ENCODE measurements at regions not wholly inside any gene's neighbourhood (a gene's known extent, or its start where the extent isn't known, plus 50 kb on each side); places are given as distances from the start of the nearest gene placed in this dataset.

DNA sequence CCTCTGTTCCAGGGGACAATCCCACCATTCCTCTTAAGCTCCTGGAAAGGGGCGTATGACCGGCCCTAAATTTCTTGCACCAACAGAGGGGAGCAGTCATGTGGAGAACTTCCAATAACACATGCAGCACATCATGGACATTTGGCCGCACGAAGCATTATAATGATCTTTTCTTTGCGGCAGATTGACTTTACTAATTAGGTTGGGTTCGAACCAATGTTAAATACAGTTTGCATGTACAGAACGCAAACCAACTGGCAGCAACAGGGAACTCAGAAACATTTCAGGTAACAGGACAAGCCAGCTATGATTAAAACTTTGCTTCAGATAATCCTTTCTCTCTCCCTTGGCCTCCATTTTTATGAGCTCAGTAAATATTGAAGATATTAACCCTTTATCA, 100.8 kb upstream of the ADPGK start:
- 95% methylated on average over 7 of the region's 7 CpGs for WGBS (ENCODE audit: insufficient coverage)
- Mint-ChIP-seq H3K4me3 (no peak overlapping the region), H3K27me3 (ENCODE audit: low read depth in 2 of 2) (peaks cover 9 to 52% of the 10 kb centered on the region in 2 donors), H3K27ac (no peak overlapping the region), H3K4me1 (no peaks in the 10 kb centered on the region), H3K9me3 (peaks cover 5 to 11% of the 10 kb centered on the region in 2 donors), H3K36me3 (peaks cover 30% of the 10 kb centered on the region)
- ATAC-seq (no peak), DNase-seq (no peak)
- TF ChIP-seq, protein P1, sequence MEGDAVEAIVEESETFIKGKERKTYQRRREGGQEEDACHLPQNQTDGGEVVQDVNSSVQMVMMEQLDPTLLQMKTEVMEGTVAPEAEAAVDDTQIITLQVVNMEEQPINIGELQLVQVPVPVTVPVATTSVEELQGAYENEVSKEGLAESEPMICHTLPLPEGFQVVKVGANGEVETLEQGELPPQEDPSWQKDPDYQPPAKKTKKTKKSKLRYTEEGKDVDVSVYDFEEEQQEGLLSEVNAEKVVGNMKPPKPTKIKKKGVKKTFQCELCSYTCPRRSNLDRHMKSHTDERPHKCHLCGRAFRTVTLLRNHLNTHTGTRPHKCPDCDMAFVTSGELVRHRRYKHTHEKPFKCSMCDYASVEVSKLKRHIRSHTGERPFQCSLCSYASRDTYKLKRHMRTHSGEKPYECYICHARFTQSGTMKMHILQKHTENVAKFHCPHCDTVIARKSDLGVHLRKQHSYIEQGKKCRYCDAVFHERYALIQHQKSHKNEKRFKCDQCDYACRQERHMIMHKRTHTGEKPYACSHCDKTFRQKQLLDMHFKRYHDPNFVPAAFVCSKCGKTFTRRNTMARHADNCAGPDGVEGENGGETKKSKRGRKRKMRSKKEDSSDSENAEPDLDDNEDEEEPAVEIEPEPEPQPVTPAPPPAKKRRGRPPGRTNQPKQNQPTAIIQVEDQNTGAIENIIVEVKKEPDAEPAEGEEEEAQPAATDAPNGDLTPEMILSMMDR (IDR thresholded peaks at IDR 0.05), result no peak
- Histone ChIP-seq H3K27ac (ENCODE audit: low read length) (no peak overlapping the region), H3K4me1 (ENCODE audit: control insufficient read depth, insufficient read depth, low read length) (no peaks in the 10 kb centered on the region), H3K27me3 (ENCODE audit: control insufficient read depth, insufficient read depth, low read length) (peaks cover 2% of the 10 kb centered on the region), H3K9me3 (ENCODE audit: control insufficient read depth, insufficient read depth, low read length) (peaks cover 5% of the 10 kb centered on the region), H3K4me3 (ENCODE audit: low read length) (no peak overlapping the region), H3K36me3 (ENCODE audit: control insufficient read depth, insufficient read depth, low read length) (no peaks in the 10 kb centered on the region)
- intact Hi-C loops (cut with micrococcal nuclease), result no loop called here

DNA sequence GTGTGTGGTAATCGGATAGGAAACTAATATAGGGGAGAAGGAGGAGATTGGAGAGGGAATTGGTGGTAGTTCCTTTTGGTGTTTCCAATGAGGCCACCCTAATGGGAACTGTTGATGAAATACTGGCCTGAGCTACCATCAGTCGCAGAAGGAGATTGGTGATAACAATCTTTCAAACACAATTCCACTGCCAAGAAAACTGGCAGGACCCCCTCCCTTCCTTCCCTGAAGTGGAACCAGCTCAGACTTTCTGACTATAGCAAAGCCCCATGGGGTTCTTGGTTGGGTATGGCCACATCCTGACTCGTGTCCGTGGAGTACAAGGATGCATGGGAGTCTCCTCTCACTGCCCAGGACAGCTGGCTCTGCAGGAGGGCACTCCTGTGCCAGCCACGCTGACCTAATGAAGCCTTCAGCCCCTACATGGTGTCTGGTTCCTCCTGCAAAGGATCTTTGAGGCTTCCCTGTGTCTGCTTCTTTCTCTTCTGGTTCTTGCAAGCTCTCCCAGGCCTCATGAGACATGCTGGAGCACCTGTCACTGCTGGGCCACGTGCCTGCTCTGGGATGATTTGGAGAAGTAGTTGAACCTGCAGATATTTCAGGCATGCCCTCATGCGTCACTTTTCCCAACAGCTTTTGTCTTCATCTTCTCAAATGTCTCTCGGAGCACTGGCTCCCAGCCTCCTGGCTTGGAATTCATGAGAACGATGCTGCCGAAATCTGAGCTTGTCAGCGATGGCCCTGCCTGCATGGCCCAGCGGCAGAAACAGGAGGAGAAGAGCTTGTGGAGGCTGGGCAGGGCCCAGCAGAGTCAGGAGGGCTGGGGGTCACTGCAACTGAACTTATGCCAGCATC, 90.0 kb upstream of the ADPGK start:
- TF ChIP-seq, protein P1 (IDR thresholded peaks at IDR 0.05), result no peak
- no peak overlapping the region for H3K4me3 ChIP-seq (ENCODE audit: low read length)
- no peaks in the 10 kb centered on the region for H3K4me1 ChIP-seq (ENCODE audit: control insufficient read depth, insufficient read depth, low read length)
- Mint-ChIP-seq H3K27ac (no peak overlapping the region), H3K9me3 (peaks cover 0 to 3% of the 10 kb centered on the region in 2 donors), H3K4me1 (no peaks in the 10 kb centered on the region), H3K4me3 (no peak overlapping the region), H3K36me3 (peaks cover 7% of the 10 kb centered on the region), H3K27me3 (ENCODE audit: low read depth in 2 of 2) (peaks cover 3 to 8% of the 10 kb centered on the region in 2 donors)
- no peak overlapping the region for H3K27ac ChIP-seq (ENCODE audit: low read length)
- DNase-seq (no peak), ATAC-seq (no peak)
- no peaks in the 10 kb centered on the region for H3K9me3 ChIP-seq (ENCODE audit: control insufficient read depth, insufficient read depth, low read length)
- 61% methylated on average over 12 of the region's 12 CpGs for WGBS (ENCODE audit: insufficient coverage)
- intact Hi-C loops (cut with micrococcal nuclease), result no loop called here
- no peaks in the 10 kb centered on the region for H3K36me3 ChIP-seq (ENCODE audit: control insufficient read depth, insufficient read depth, low read length)
- no peaks in the 10 kb centered on the region for H3K27me3 ChIP-seq (ENCODE audit: control insufficient read depth, insufficient read depth, low read length)

DNA sequence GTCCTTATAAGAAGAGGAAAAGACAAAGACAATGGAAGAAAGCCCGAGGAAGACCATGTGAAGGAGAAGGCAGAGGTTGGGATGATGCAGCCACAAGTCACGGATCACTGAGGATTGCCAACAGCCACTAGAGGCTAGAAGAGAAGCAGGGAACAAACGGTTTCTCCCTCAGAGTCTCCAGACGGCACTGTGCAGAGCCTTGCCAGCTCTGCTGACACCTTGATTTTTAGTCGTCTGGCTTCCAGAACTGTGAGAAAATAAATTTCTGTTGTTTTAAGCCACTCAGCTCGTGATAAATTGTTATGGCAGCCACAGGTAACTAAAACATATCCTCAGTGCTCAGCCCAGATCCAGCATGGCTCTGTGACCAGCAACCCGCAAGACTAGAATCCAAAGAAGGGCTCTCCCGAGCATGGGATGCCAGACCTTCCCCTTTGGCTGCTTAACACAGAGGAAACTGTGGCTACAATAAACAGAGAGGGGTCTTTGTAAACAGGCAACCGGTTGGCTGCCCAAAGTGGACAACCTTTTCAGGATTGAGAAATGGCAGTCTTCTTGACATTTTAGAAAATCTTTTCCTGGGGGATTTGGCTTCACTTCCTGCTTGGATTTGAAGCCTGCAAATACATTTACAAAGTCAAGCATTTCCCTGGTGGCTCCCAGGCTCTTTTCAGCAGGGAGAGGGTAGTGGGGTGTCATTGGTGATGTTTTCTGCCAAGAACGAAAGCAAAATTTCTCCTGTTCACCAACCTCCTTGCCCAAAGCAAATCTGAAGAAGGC, 88.7 kb upstream of the ADPGK start:
- intact Hi-C loops (cut with micrococcal nuclease), result no loop called here
- no peak overlapping the region for H3K27ac Mint-ChIP-seq

More for the DNA sequence above, 88.7 kb upstream of the ADPGK start:
- ATAC-seq (no peak), DNase-seq (no peak)
- H3K9me3 ChIP-seq (ENCODE audit: control insufficient read depth, insufficient read depth, low read length), result no peaks in the 10 kb centered on the region
- Mint-ChIP-seq H3K27me3 (ENCODE audit: low read depth in 2 of 2) (peaks cover 0 to 3% of the 10 kb centered on the region in 2 donors), H3K4me3 (no peak overlapping the region), H3K4me1 (no peaks in the 10 kb centered on the region), H3K36me3 (peaks cover 7% of the 10 kb centered on the region), H3K9me3 (peaks cover 0 to 3% of the 10 kb centered on the region in 2 donors)
- H3K27ac ChIP-seq (ENCODE audit: low read length), result no peak overlapping the region
- no peak overlapping the region for H3K4me3 ChIP-seq (ENCODE audit: low read length)
- H3K4me1 ChIP-seq (ENCODE audit: control insufficient read depth, insufficient read depth, low read length), result no peaks in the 10 kb centered on the region
- no peaks in the 10 kb centered on the region for H3K36me3 ChIP-seq (ENCODE audit: control insufficient read depth, insufficient read depth, low read length)
- TF ChIP-seq, protein P1 (IDR thresholded peaks at IDR 0.05), result no peak
- no peaks in the 10 kb centered on the region for H3K27me3 ChIP-seq (ENCODE audit: control insufficient read depth, insufficient read depth, low read length)
- WGBS (ENCODE audit: insufficient coverage), result 65% methylated on average over 10 of the region's 10 CpGs

All from natural killer cell (primary cell).